AG04449 (cell line): ENCODE measurements at regions not wholly inside any gene's neighbourhood (a gene's known extent, or its start where the extent isn't known, plus 50 kb on each side); places are given as distances from the start of the nearest gene placed in this dataset.

Experiments
- CTCF ChIA-PET: fragments of 350-600 bp; formaldehyde crosslinking; extraction: SDS; loops from one replicate; lab custom pipeline; 2021; ENCODE audit warnings: antibody characterized with exemption; lab: Yijun Ruan, JAX
- POLR2A ChIA-PET: fragments of 400-600, 350-600 bp; formaldehyde crosslinking; extraction: SDS; loops from one replicate; lab custom pipeline; 2020; ENCODE audit warnings: antibody characterized with exemption, inconsistent platforms; lab: Yijun Ruan, JAX
- DNase-seq: peaks from one replicate; pipeline ENCODE4 v3.0.0-alpha.2; 2010; ENCODE audit warnings: low read depth, low spot score
- H3K4me3 ChIP-seq: 2 replicates; pipeline ENCODE4 v1.5.1; 2011; ENCODE audit warnings: low read depth, mild to moderate bottlenecking, control low read depth, low read length
- CTCF ChIP-seq: IDR thresholded peaks from one replicate; pipeline ENCODE4 v1.5.1; 2011; ENCODE audit warnings: mild to moderate bottlenecking, moderate library complexity, low read length, control low read depth, inconsistent platforms; ENCODE audit not compliant: insufficient read depth; ENCODE audit errors: missing control alignments

- ChIA-PET POLR2A (no interaction called here), CTCF (no interaction called here)
- no peak for DNase-seq
- no peak overlapping the region for H3K4me3 ChIP-seq
- TF ChIP-seq CTCF = no peak
Observed at GRCh38 chr18:37671119-37671518, 105.5 kb upstream of the CELF4 start.

- POLR2A ChIA-PET = no interaction called here
- H3K4me3 ChIP-seq = no peak overlapping the region
- no peak for TF ChIP-seq CTCF
- DNase-seq = no peak
- CTCF ChIA-PET = no interaction called here
Observed at GRCh38 chr18:37669991-37670534, 104.5 kb upstream of the CELF4 start.

- ChIA-PET CTCF (no interaction called here), POLR2A (no interaction called here)
- DNase-seq = no peak
- no peak for TF ChIP-seq CTCF
- H3K4me3 ChIP-seq = no peak overlapping the region
Observed at GRCh38 chr18:37668971-37669747, 103.6 kb upstream of the CELF4 start.

GRCh38 chr18:37667836-37668235 lies 102.2 kb upstream of the CELF4 start:
- ChIA-PET CTCF (no interaction called here), POLR2A (no interaction called here)
- H3K4me3 ChIP-seq = no peak overlapping the region
- DNase-seq = no peak
- TF ChIP-seq CTCF = no peak

- ChIA-PET POLR2A (no interaction called here), CTCF (no interaction called here)
- TF ChIP-seq CTCF = no peak
- H3K4me3 ChIP-seq = no peak overlapping the region
- no peak for DNase-seq
Observed at GRCh38 chr18:37666991-37667390, 101.4 kb upstream of the CELF4 start.

- POLR2A ChIA-PET = no interaction called here
- CTCF ChIA-PET = no interaction called here
- no peak overlapping the region for H3K4me3 ChIP-seq
- no peak for DNase-seq
- no peak for TF ChIP-seq CTCF
Observed at GRCh38 chr18:37666451-37666850, 100.9 kb upstream of the CELF4 start.
